ENCODE measurements at regions not wholly inside any gene's neighbourhood (a gene's known extent, or its start where the extent isn't known, plus 50 kb on each side); places are given as distances from the start of the nearest gene placed in this dataset.

DNA sequence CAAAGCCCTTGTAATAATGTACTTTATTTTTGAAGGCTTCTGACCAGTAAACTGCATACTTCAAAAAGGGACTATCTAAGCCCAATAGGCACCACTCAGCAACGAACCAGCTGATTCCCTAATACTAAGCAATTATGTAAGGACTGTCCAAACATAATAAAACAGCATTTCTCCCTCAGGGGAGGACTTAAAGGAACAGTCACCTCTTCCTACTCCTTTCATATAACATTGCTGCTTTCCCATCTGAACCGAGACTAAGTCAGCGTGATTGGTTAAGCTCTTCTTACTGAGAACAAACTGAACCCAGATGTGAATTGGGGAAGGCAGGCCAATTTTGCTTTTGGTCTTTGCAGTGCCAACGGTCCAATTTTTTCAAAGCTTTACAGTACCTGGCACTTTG lies 420.0 kb downstream of the METTL15 start:
- no peak for DNase-seq (ENCODE audit: low spot score)

DNA sequence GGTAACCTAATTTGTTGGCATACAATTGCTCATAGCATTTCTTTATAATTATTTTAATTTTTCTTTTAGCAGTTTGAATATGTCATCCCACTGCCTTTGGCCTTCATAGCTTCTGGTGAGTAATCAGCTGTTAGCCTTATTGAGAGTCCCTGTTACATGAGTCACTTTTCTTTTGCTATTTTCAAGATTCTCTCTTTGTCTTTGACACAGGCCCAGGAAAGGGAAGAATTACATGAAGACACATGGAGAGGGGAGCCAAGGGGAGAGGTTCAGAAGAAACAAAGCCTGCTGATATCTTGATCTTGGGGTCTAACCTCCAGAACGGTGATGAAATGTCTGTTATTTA lies 418.2 kb downstream of the METTL15 start:
- no peak for DNase-seq (ENCODE audit: low spot score)

DNA sequence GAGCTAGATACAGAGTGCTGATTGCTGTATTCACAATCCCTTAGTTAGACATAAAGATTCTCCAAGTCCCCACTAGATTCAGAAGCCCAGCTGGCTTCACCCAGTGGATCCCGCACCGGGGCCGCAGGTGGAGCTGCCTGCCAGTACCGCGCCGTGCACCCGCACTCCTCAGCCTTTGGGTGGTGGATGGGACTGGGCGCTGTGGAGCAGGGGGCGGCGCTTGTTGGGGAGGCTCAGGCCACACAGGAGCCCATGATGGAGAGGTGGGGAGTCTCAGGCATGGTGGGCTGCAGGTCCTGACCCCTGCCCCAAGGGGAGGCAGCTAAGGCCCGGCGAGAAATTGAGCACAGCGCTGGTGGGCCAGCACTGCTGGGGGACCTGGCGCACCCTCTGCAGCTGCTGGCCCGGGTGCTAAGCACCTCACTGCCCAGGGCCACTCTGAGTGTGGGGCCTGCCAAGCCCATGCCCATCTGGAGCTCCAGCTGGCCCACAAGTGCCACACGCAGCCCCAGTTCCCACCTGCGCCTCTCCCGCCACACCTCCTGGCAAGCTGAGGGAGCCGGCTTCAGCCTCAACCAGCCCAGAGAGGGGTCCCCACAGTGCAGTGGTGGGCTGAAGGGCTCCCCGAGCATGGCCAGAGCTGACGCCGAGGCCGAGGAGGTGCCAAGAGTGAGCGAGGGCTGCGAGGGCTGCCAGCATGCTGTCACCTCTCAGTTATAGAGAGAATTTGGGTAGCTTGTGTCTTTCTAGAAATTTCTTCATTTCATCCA lies 417.6 kb downstream of the METTL15 start:
- no peak for DNase-seq (ENCODE audit: low spot score)

DNA sequence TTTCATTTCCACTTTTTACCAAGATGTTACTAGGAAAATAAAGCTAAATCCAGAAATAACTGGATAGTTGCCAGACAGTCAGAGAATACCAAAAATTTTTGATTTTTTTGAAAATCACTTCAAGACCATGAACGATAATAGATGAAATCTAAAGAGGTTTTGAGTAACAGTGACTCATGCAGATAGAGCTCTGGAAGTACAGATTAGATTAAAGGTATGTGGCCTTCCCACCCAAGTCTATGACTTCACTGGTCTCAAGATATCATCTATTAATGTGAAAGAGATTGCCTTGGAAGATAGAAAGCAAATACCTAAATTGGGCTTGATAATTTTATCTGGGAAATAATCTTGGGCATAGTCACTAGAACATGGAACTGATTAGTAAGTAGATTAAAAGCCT lies 415.9 kb downstream of the METTL15 start:
- no peak for DNase-seq (ENCODE audit: low spot score)

DNA sequence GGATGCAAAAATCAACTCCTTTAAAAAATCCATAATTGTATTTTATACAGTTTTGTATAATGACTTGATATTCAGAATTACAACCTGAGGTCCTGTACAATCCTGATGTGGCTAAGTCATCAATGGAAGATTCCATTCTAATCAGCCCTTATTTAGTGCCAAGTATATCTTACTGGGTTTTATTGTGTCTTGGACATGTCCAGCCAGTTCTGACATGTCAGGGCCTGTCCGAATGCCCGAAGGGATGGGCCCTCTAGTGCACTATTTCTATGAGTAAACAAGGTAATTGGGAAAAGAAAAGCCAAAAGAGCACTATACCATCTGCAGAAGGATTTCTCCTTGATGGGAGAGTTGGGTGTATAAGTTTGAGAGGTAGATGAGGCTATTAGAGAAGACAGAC lies 412.9 kb downstream of the METTL15 start:
- no peak for DNase-seq (ENCODE audit: low spot score)

DNA sequence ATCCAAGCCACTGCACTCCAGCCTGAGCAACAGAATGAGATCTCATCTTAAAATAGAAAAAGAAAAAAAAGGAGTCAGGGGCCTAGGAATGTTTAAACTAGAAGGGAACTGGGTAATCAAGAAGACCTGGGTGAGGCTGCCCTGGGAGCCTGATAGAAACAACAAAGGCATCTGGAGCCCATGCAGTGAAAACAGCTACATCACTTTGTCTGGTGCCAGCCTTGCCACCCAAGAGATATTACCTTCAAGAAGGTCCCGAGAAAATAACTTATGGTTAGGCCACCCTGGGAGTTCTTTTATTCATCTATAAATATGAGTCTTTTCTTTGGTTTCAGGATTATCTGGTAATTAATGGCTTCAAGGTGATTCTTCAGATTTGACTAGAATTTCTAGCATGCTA lies 412.1 kb downstream of the METTL15 start:
- no peak for DNase-seq (ENCODE audit: low spot score)

DNA sequence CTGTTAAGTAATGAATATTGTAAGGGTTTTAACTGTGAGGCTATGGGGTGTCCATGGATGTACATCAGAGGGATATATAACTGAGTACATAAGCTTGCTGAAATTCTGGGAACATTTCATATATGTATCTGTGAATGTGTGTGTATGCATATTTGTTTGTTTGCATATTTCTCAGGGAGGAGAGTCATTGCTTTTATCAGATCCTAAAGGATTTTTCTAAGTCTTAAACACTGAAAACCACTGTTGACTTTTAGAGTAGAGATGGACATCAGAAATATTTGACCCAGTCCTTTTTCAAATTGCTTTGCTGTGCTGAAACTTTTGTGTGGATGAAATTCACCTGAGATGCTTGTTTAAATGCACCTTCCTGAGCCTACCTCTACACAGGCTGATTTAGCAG lies 410.6 kb downstream of the METTL15 start:
- DNase-seq (ENCODE audit: low spot score) = no peak

DNA sequence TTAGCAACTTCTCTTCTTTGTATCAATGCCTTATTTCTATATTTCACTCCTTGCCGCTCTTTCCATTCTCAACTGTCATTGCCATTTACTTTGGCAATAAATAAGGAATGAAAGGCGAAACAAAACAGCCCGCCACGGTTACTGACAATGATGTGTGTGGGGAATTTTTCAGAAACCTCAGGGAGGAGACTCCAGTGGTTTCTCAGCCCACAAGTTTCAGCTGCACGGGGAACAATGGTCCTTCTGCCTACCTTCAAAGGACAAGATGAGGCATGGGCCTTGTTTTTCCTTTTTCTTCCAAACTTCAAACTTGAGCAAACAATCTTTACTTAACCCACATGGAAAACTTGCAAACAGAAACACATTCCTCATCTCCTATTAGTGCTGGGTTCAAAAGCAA lies 409.4 kb downstream of the METTL15 start:
- no peak for DNase-seq (ENCODE audit: low spot score)

DNA sequence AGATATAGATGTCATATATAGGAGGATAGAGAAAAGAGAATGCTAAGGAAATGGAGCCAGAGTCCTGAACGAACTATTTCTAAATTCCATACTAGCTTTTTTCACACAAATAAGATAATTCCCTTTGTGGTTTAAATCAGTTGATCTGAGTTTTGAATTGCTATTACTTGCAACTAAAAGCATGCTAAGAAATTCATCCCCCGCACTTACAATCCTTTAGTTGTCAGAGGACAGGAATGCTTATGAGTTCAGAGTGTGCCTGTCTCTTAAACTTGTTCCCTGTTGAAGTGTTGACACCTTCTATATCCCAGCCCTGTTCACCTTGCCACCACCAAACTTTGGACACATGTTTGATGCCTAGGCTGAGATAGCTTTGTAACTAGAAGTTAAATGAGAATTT lies 406.2 kb downstream of the METTL15 start:
- DNase-seq (ENCODE audit: low spot score) = no peak

DNA sequence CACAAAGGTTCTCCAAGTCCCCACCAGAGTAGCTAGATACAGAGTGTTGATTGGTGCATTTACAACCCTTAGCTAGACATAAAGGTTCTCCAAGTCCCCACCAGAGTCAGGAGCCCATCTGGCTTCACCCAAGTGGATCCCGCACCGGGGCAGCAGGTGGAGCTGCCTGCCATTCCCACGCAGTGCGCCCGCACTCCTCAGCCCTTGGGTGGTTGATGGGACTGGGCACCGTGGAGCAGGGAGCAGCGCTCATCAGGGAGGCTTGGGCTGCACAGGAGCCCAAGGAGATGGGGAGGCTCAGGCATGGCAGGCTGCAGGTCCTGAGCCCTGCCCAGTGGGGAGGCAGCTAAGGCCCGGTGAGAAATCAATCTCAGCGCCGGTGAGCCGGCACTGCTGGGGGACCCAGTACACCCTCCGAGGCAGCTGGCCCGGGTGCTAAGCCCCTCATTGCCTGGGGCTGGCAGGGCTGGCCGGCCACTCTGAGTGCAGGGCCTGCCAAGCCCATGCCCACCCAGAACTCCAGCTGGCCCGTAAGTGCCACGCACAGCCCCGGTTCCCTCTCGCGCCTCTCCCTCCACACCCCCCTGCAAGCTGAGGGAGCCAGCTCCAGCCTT lies 404.1 kb downstream of the METTL15 start:
- DNase-seq (ENCODE audit: low spot score) = no peak

DNA sequence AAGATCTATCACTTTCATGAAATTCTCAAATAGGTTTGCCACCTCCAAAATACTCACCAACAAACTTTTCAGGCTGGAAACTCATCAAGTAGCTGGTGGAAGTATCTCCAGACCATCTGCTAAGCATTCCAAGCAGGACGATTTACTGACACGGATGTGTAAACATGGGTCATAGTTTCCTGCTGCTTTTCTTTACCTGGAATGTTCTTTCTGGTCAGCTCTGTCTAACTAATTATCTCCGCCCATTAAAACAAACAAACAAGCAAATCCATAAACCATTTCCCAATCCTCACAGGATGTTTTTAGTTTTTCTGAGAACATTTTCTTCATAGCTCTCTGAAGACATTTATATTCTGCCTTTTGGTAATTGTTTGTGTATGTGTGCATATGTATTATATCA lies 397.0 kb downstream of the METTL15 start:
- no peak for DNase-seq (ENCODE audit: low spot score)

DNA sequence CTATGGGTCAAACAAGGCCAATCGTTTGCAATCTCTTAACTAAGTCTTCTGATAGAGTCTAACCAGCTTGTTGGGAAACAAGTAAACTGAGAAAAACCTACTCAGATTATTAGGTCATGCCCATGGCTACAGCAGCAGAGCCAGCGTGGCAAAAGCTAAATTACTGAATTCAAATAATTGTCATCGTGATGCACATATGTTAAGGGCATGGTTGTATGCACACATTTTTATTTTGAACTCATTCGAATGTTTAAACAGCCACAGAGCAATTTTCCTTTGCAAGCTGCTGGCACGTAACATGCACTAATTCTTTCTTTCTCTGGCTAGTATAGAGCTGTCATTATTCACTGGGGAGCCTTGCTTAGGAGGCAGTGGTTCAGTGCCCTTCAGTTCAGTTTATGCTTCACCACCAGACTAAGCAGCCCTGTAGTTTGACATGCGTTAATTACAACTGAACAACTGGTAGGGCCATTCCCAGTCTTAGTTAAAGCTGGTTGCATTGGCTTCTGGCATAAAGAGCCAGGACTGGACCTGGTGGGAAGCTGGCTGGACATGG lies 396.4 kb downstream of the METTL15 start:
- no peak for DNase-seq (ENCODE audit: low spot score)

DNA sequence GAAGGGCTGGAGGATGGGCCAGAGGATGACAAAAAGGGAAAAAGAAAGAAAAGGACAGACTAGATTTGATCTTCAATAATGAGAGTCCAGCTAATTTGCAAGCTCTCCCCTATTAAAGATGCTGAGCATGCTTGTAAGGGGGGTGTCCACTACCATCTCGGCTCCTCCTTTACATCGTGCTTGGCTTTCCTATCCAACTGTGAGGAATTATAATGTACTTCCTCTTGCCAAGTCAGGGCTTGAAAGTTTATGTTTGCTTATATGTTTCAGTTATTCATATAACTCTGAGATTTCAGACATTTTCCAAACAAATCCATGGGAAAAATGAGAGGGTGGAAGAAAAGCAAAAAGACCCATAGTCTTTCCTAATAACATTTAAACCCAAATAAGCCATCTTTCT lies 387.1 kb downstream of the METTL15 start:
- no peak for DNase-seq (ENCODE audit: low spot score)

DNA sequence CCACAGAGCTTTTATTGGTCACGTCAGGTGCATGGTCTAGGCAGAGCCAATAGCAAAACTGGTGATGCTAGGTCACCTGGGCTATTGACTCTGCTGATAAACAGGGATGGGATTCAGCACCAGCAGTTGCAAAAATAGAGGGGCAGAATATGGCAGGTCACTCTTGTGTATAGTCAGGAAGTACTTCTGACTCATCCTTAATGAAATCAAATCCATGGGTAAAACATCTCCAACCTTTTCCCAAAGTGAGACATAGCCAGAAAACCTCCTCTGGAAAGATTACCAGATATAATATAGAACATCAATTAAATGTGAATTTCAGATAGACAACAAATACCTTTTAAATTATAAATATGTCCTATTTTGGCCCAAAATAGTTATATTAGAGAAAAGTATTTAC lies 383.2 kb downstream of the METTL15 start:
- no peak for DNase-seq (ENCODE audit: low spot score)

DNA sequence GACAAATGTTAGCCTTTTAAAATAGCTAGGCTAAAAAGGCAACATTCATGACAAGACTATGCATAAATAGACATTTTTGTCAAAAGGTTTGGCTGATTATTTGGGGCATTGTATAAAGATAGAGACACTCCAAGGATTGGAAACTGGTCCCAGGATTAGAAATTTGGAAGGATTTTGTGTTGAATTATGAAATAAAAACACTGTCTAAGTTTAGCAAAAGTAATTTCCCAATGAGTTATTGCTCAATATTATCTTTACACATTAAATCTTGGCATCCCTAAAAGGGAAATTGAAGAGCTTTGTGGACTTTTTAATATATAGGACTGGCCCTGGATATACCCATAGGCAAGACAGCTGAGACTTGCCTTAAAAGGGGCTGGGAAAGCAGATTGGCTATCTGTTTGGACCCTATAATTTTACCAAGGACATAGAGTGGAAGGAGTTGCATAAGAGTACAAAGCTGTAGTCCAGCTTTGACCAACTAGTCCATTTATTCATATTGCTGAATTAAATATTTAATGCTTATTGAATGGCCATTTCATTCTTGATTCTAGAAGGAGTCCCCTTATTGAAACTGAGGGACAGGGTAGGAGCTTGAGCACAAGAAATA lies 382.7 kb downstream of the METTL15 start:
- DNase-seq (ENCODE audit: low spot score) = no peak

DNA sequence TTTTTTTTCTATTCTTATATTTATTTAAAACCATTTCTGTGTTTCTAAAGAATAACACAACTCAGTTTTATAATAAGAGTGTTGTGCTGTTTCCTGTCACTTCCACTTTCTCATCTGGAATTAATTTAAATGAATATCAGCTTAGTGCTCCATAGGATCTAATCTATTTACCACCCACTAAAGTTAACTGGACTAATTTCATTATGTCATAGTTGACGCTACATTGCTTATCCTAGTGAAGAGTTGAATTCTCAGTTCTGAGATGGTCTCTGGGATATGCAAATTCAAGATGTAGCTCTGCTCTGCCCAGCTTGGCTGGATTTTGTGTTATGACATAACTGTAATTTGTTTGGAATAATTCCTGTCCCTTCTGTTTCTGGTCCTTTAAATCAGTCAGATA lies 380.1 kb downstream of the METTL15 start:
- no peak for DNase-seq (ENCODE audit: low spot score)

DNA sequence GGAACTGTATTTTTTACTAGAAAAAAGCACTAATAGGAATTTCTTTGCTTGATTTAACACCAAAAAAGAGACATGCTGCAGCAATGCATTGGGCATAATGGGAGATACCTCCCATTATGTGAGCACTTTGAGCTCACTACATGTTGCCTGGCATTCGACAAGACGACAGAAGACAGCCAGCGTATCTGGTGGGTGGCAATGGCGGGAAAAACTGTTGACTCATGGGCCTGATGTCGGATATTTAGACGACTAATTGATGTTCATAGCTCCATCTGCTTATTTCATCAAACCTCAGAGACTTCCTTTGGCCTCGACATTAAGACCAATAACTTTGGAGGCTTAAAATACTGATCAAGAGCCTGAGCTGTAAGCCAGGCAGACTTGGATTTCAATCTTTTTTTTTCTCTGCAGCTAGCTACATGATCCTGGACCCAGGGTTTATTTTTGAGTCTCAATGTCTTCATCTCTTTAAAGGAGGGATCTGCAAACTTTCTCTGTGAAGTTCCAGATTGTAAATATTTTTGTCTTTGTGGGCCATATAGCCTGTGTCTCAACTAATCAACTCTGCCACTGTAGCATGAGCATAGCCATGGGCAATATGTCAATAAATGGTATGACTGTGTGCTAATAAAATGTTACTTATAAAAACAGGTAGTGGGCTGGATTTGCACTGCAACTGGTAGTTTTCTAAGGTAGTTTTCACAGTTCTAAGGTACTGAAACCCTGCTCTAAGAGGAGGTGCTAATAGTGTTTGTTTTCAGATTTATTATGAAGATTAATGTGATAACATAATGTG lies 375.1 kb downstream of the METTL15 start:
- no peak for DNase-seq (ENCODE audit: low spot score)

DNA sequence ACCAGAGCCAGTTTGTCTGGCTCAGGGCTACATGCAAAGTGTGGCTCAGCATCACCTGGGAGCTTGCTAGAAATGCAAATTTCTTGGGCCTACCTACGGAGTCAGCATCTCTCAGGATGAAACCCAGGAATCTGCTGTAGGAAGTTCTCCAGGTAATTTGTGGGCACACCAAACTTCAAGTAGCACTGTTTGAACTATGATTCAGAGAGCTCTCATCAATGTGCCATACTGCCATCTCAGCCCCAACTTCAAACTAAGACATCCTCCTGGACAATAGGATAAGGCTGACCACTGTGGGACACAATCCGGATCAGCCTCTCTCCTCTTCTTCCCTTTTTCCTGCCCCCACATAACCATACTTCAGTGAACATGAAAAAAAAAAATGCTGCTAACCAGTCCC lies 374.5 kb downstream of the METTL15 start:
- DNase-seq (ENCODE audit: low spot score) = no peak

DNA sequence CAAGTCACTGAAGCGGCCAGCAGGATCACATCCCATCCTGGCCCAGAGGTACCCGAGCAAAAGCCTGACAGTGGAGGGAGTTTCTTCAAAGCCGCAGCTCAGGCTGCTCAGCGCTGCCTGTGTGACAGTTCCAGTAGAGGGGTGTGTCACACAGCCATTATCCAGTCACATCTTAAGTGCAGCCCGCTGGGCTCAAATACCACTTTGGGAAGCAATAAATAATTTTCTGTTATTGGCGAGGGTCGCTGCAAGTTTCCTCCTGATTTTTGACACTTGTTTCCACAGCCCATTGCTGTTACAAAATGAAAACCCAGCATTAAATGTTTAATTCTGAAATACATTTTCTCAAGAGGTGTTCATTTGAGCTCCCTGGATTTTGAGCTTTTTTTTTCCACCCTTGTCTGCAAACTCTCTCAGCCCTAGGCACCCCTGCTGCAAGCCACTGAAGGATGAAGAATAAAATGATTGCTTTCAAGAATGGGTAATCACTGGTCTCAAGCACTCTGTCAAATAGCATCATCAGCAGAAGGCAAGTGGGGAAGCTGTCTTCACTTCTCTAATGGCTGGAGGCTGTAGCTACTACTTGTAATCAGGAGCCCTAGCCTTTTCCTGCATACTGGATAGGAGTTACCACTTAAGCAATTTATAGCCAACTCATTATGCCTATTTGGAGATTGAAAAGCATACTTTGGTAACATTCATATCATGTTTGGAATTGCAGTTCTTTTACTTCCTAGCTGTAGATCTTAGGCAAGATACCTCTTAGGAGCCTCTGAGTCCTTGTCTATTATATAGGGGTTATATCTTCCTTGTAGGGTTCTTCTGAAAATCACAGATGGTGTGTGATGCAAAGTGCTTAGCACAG lies 373.7 kb downstream of the METTL15 start:
- DNase-seq (ENCODE audit: low spot score) = no peak

DNA sequence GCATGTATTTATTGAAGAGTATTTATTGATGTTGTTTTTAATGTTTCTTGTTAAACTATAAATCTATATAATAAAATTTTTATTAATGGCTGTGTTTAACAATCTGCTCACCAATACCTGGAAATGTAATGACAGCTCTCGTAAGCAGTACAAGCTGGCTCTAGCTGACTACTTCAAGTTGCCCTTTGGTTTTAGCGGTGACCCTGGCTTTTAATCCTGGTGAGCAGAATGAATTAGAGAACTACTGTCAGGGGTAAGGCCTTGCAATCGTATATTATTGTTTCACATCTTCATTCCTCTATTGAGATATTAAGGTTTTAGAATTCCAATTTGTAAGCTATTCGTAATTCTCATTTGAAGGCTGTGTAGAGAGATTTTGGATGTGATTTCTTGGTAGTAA lies 372.2 kb downstream of the METTL15 start:
- DNase-seq (ENCODE audit: low spot score) = no peak

DNA sequence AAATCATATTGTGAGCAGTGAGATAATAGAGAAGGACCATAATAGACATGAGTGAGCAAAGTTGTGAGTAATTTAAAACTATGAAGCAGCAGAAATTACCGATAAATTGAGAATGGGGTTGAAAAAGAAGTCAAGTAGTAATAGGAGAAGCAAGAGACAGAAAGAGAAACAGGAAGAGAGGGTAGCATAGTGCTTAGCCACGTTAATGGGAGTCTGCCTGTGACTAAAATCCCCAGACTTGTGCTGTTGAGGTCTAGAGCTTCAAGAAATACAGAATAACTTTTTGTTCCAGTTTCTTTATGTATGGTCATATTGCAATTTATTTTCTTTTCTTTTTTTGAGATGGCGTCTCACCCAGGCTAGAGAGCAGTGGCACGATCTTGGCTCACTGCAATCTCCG lies 368.7 kb downstream of the METTL15 start:
- DNase-seq (ENCODE audit: low spot score) = no peak

DNA sequence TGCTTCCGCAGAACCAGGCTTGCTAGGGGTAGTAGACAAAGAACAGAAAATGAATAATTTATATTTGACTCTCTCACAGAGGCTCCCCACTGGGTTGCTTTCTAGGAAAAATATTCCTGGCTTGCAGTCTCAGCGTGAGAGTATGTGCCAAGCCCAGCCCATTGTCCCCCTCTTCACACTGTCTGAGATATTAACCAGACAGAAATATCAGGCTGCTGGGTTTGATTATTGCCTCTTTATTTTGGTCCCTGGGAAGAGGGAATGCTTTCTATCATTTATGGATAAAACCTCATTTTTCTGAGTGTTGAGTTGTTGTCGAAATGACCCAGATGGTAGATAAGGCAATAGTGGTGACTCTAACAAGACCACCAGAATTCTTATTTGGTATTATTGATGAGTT lies 367.9 kb downstream of the METTL15 start:
- no peak for DNase-seq (ENCODE audit: low spot score)
